H9 (cell line): ENCODE measurements at regions not wholly inside any gene's neighbourhood (a gene's known extent, or its start where the extent isn't known, plus 50 kb on each side); places are given as distances from the start of the nearest gene placed in this dataset.

ENCODE experiments used
- DNase-seq: peaks from one replicate; pipeline ENCODE4 v3.0.0-alpha.2; 2017
- H2AFZ ChIP-seq: one replicate; pipeline ENCODE4 v1.6.1; 2013; ENCODE audit warnings: mild to moderate bottlenecking, low read length, control low read depth, moderate library complexity
- H2AK5ac ChIP-seq: 2 replicates; pipeline ENCODE4 v1.6.1; 2013; ENCODE audit warnings: low read length, control low read depth, mixed read lengths; ENCODE audit not compliant: insufficient read length
- H2BK120ac ChIP-seq: one replicate; pipeline ENCODE4 v1.6.1; 2013; ENCODE audit warnings: low read depth, mild to moderate bottlenecking, low read length, control low read depth, inconsistent platforms; ENCODE audit not compliant: poor library complexity, severe bottlenecking
- H2BK12ac ChIP-seq: 2 replicates; pipeline ENCODE4 v1.6.1; 2013; ENCODE audit warnings: low read length, control low read depth, mixed read lengths, low read depth; ENCODE audit not compliant: insufficient read length
- H2BK15ac ChIP-seq: 2 replicates; pipeline ENCODE4 v1.6.1; 2013; ENCODE audit warnings: low read depth, low read length, control low read depth
- H2BK20ac ChIP-seq: one replicate; pipeline ENCODE4 v1.6.1; 2013; ENCODE audit warnings: low read depth, mild to moderate bottlenecking, low read length, control low read depth, inconsistent platforms; ENCODE audit not compliant: poor library complexity, severe bottlenecking
- H2BK5ac ChIP-seq: 2 replicates; pipeline ENCODE4 v1.6.1; 2013; ENCODE audit warnings: low read length, control low read depth, mixed read lengths; ENCODE audit not compliant: insufficient read length
- H3K14ac ChIP-seq: 2 replicates; pipeline ENCODE4 v1.6.1; 2013; ENCODE audit warnings: low read length, control low read depth; ENCODE audit not compliant: insufficient read depth
- H3K18ac ChIP-seq: 2 replicates; pipeline ENCODE4 v1.6.1; 2013; ENCODE audit warnings: low read depth, mild to moderate bottlenecking, mixed read lengths, low read length, control low read depth; ENCODE audit not compliant: insufficient read length
- H3K23ac ChIP-seq: 2 replicates; pipeline ENCODE4 v1.6.1; 2013; ENCODE audit warnings: low read length, control low read depth, mixed read lengths, low read depth; ENCODE audit not compliant: insufficient read length
- H3K23me2 ChIP-seq: 2 replicates; pipeline ENCODE4 v1.6.1; 2013; ENCODE audit warnings: low read depth, mild to moderate bottlenecking, mixed read lengths, low read length, control low read depth; ENCODE audit not compliant: insufficient read length, poor library complexity, severe bottlenecking
- H3K27ac ChIP-seq: 2 replicates; pipeline ENCODE4 v1.5.1; 2013; ENCODE audit warnings: low read length, control low read depth, mixed read lengths, low read depth; ENCODE audit not compliant: insufficient read length
- H3K27me3 ChIP-seq: 2 replicates; pipeline ENCODE4 v1.6.1; 2013; ENCODE audit warnings: low read length, control low read depth, inconsistent platforms; ENCODE audit not compliant: insufficient read depth
- H3K4ac ChIP-seq: 2 replicates; pipeline ENCODE4 v1.6.1; 2013; ENCODE audit warnings: low read depth, mild to moderate bottlenecking, control low read depth, inconsistent platforms, low read length, moderate library complexity
- H3K4me1 ChIP-seq: 2 replicates; pipeline ENCODE4 v1.6.1; 2013; ENCODE audit warnings: low read length, control low read depth, inconsistent platforms; ENCODE audit not compliant: insufficient read depth
- H3K4me2 ChIP-seq: 2 replicates; pipeline ENCODE4 v1.6.1; 2013; ENCODE audit warnings: low read length, control low read depth, mixed read lengths; ENCODE audit not compliant: insufficient read length, insufficient read depth
- H3K56ac ChIP-seq: 2 replicates; pipeline ENCODE4 v1.6.1; 2013; ENCODE audit warnings: low read depth, mild to moderate bottlenecking, mixed read lengths, low read length, control low read depth; ENCODE audit not compliant: insufficient read length
- H3K79me1 ChIP-seq: 2 replicates; pipeline ENCODE4 v1.6.1; 2013; ENCODE audit warnings: low read depth, mild to moderate bottlenecking, moderate library complexity, low read length, control low read depth, inconsistent platforms; ENCODE audit not compliant: insufficient read depth, poor library complexity, severe bottlenecking
- H3K79me2 ChIP-seq: 2 replicates; pipeline ENCODE4 v1.6.1; 2013; ENCODE audit warnings: low read length, control low read depth, inconsistent platforms; ENCODE audit not compliant: insufficient read depth
- H3K9ac ChIP-seq: 2 replicates; pipeline ENCODE4 v1.6.1; 2013; ENCODE audit warnings: low read length, control low read depth, mixed read lengths; ENCODE audit not compliant: insufficient read length; ENCODE audit errors: extremely low read depth
- H3K9me3 ChIP-seq: one replicate; pipeline ENCODE4 v1.6.1; 2013; ENCODE audit warnings: low read depth, low read length, inconsistent platforms; ENCODE audit not compliant: control insufficient read depth
- H3T11ph ChIP-seq: one replicate; pipeline ENCODE4 v1.6.1; 2013; ENCODE audit warnings: mild to moderate bottlenecking, low read length, control low read depth, inconsistent platforms
- H4K20me1 ChIP-seq: one replicate; pipeline ENCODE4 v1.6.1; 2013; ENCODE audit not compliant: control insufficient read depth, insufficient read length, insufficient read depth
- H4K5ac ChIP-seq: 2 replicates; pipeline ENCODE4 v1.6.1; 2013; ENCODE audit warnings: low read depth, mild to moderate bottlenecking, mixed read lengths, low read length, control low read depth; ENCODE audit not compliant: insufficient read length
- H4K8ac ChIP-seq: replicated peaks from 2 replicates; pipeline ENCODE4 v1.6.1; 2013; ENCODE audit warnings: low read length, control low read depth, mixed read lengths, low read depth; ENCODE audit not compliant: insufficient read length
- H4K91ac ChIP-seq: 2 replicates; pipeline ENCODE4 v1.6.1; 2013; ENCODE audit warnings: low read depth, mild to moderate bottlenecking, moderate library complexity, mixed read lengths, low read length, control low read depth; ENCODE audit not compliant: insufficient read length
- H3K27ac Mint-ChIP-seq, 3 experiments: 2 replicates in 2 of 3; 3 replicates in 1 of 3; pipeline ENCODE4 v1.8.0; 2020 to 2021; ENCODE audit warnings: mixed read lengths in 3 of 3, mild to moderate bottlenecking in 1 of 3, moderate library complexity in 1 of 3
- H3K27me3 Mint-ChIP-seq: 2 replicates; pipeline ENCODE4 v1.8.0; 2021; ENCODE audit warnings: low read depth, mild to moderate bottlenecking, moderate library complexity, mixed read lengths
- H3K36me3 Mint-ChIP-seq, 3 experiments: 2 replicates in 2 of 3; 3 replicates in 1 of 3; pipeline ENCODE4 v1.8.0; 2020 to 2021; ENCODE audit warnings: low read depth in 3 of 3, mixed read lengths in 3 of 3; ENCODE audit not compliant: insufficient read depth in 1 of 3
- H3K4me1 Mint-ChIP-seq, 2 experiments: 2 replicates each; pipeline ENCODE4 v1.8.0; 2020; ENCODE audit warnings: mixed read lengths in 2 of 2
- H3K4me3 Mint-ChIP-seq, 2 experiments: 2 replicates in 1 of 2; 3 replicates in 1 of 2; pipeline ENCODE4 v1.8.0; 2020 to 2021; ENCODE audit warnings: mild to moderate bottlenecking in 2 of 2, mixed read lengths in 2 of 2, moderate library complexity in 1 of 2
- H3K9me3 Mint-ChIP-seq, 2 experiments: 2 replicates in 1 of 2; 3 replicates in 1 of 2; pipeline ENCODE4 v1.8.0; 2020; ENCODE audit warnings: mild to moderate bottlenecking in 2 of 2, mixed read lengths in 2 of 2, moderate library complexity in 1 of 2
- CTCF ChIP-seq: fragments of 200-600 bp; sonication (generic); conservative IDR thresholded peaks from 3 replicates; pipeline ENCODE4 v1.8.0; 2021; ENCODE audit warnings: antibody characterized with exemption, mild to moderate bottlenecking
- WGBS: extraction: QIAGEN DNeasy Blood & Tissue Kit; methylation state at CpG from one replicate; pipeline ENCODE4 v1.1.7; 2013; ENCODE audit warnings: missing lambda C conversion rate, low lambda C conversion rate, mixed read lengths; ENCODE audit not compliant: insufficient read length; ENCODE audit errors: extremely low coverage; 5-methylcytosine and 5-hydroxymethylcytosine counted together

- Histone ChIP-seq H2BK20ac (no peak overlapping the region), H3K79me2 (no peaks in the 10 kb centered on the region), H3K23me2 (no peaks in the 10 kb centered on the region), H3K4me1 (no peaks in the 10 kb centered on the region), H4K91ac (no peak overlapping the region), H3K9me3 (no peaks in the 10 kb centered on the region), H3K14ac (no peak overlapping the region), H2BK120ac (no peak overlapping the region), H2BK5ac (no peak overlapping the region), H4K5ac (no peak overlapping the region), H4K20me1 (no peaks in the 10 kb centered on the region), H2AFZ (no peak overlapping the region), H3K18ac (no peak overlapping the region), H2BK15ac (no peak overlapping the region), H3K9ac (no peak overlapping the region), H3K4ac (no peak overlapping the region), H3K27ac (no peak overlapping the region), H3T11ph (no peak overlapping the region), H3K56ac (no peak overlapping the region), H3K23ac (no peak overlapping the region), H2AK5ac (no peak overlapping the region), H3K79me1 (no peaks in the 10 kb centered on the region), H2BK12ac (no peak overlapping the region), H3K4me2 (no peak overlapping the region), H3K27me3 (no peaks in the 10 kb centered on the region), H4K8ac (no peak overlapping the region)
- Mint-ChIP-seq H3K27ac (no peak overlapping the region), H3K36me3 (no peaks in the 10 kb centered on the region), H3K27me3 (no peaks in the 10 kb centered on the region), H3K4me1 (no peaks in the 10 kb centered on the region), H3K4me3 (no peak overlapping the region), H3K9me3 (no peaks in the 10 kb centered on the region)
- DNase-seq: no peak
- 100% methylated on average over 1 of the region's 3 CpGs for WGBS
- TF ChIP-seq CTCF: no peak
Observed at GRCh38 chr4:111957116-111957515, 188.1 kb upstream of the FAM241A start.
